ENCODE measurements at regions not wholly inside any gene's neighbourhood (a gene's known extent, or its start where the extent isn't known, plus 50 kb on each side); places are given as distances from the start of the nearest gene placed in this dataset.

DNA sequence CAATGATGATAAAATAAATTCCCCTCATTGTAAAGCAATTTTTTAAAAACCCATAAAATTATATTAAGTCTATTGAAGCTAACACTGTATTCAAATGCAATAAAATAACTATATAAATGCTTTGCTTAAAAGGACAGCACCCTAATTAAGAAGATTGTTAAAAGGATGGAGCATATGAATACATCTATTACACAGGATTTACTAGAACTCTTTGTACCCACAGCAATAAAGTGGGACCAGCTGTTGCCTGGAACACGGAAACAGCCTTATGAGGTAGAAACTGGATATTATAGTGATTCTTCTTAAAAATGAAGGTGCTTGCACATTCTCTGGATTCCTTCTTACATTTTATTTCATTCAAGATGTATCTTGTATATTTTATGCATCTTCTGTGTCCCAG is 298.7 kb upstream of the KLF3 start:
- ChIA-PET POLR2A (no interaction called here), CTCF (no interaction called here), RAD21 (ENCODE audit: low non-redundant PET in 1 of 2, low total read pairs in 2 of 2, uncharacterized antibody in 2 of 2, unreplicated experiment in 2 of 2) (no interaction called here)
- Histone ChIP-seq H3K4me3 (replicated peaks in 1 of 2; ENCODE audit: low read depth in 1 of 2, low read length in 2 of 2) (no peak overlapping the region), H3K27ac (ENCODE audit: low read depth, low read length) (no peak overlapping the region), H3K27me3 (ENCODE audit: insufficient read depth, low read length) (no peaks in the 10 kb centered on the region), H2AFZ (ENCODE audit: low read depth, low read length, poor library complexity, severe bottlenecking) (no peak overlapping the region), H3K4me1 (ENCODE audit: control insufficient read depth in 1 of 2, insufficient read depth in 2 of 2, low read length in 2 of 2) (no peaks in the 10 kb centered on the region), H4K20me1 (ENCODE audit: insufficient read depth) (no peaks in the 10 kb centered on the region), H3K4me2 (ENCODE audit: low read length) (no peak overlapping the region), H3K9ac (ENCODE audit: low read length) (no peak overlapping the region), H3K9me2 (ENCODE audit: insufficient read depth) (no peaks in the 10 kb centered on the region), H3K79me2 (ENCODE audit: insufficient read depth, low read length) (no peaks in the 10 kb centered on the region), H3K36me3 (ENCODE audit: control insufficient read depth in 1 of 2, insufficient read depth in 2 of 2, low read length in 2 of 2) (no peaks in the 10 kb centered on the region), H3K9me3 (ENCODE audit: control insufficient read depth in 1 of 2, insufficient read depth in 1 of 2, low read depth in 1 of 2, low read length in 2 of 2) (no peaks in the 10 kb centered on the region)
- intact Hi-C loops (cut with micrococcal nuclease): no loop called here
- DNase-seq (ENCODE audit: low read depth, low spot score): no peak
- no peak for ATAC-seq
- BruUV-seq (replicated peaks): no TSS peak
- TF ChIP-seq EGR1 (IDR thresholded peaks at IDR 0.05; ENCODE audit: low read depth): no peak
- TF ChIP-seq ZFX (IDR thresholded peaks at IDR 0.05): no peak
- no peak for TF ChIP-seq EZH2phosphoT487 (IDR thresholded peaks at IDR 0.05; ENCODE audit: borderline replicate concordance)
- no peak for TF ChIP-seq YY1 (IDR thresholded peaks at IDR 0.05; ENCODE audit: extremely low read depth, insufficient replicate concordance, low read depth, low read length)
- TF ChIP-seq CEBPB (IDR thresholded peaks at IDR 0.05; ENCODE audit: low read depth): no peak
- no peak for TF ChIP-seq SP1 (IDR thresholded peaks at IDR 0.05; ENCODE audit: low read depth)
- TF ChIP-seq ELF1 (IDR thresholded peaks at IDR 0.05; ENCODE audit: borderline replicate concordance, low read depth): no peak
- TF ChIP-seq, protein P1, sequence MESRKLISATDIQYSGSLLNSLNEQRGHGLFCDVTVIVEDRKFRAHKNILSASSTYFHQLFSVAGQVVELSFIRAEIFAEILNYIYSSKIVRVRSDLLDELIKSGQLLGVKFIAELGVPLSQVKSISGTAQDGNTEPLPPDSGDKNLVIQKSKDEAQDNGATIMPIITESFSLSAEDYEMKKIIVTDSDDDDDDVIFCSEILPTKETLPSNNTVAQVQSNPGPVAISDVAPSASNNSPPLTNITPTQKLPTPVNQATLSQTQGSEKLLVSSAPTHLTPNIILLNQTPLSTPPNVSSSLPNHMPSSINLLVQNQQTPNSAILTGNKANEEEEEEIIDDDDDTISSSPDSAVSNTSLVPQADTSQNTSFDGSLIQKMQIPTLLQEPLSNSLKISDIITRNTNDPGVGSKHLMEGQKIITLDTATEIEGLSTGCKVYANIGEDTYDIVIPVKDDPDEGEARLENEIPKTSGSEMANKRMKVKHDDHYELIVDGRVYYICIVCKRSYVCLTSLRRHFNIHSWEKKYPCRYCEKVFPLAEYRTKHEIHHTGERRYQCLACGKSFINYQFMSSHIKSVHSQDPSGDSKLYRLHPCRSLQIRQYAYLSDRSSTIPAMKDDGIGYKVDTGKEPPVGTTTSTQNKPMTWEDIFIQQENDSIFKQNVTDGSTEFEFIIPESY (IDR thresholded peaks at IDR 0.05; ENCODE audit: extremely low read depth, insufficient replicate concordance, low read length): no peak
- TF ChIP-seq, protein P2, sequence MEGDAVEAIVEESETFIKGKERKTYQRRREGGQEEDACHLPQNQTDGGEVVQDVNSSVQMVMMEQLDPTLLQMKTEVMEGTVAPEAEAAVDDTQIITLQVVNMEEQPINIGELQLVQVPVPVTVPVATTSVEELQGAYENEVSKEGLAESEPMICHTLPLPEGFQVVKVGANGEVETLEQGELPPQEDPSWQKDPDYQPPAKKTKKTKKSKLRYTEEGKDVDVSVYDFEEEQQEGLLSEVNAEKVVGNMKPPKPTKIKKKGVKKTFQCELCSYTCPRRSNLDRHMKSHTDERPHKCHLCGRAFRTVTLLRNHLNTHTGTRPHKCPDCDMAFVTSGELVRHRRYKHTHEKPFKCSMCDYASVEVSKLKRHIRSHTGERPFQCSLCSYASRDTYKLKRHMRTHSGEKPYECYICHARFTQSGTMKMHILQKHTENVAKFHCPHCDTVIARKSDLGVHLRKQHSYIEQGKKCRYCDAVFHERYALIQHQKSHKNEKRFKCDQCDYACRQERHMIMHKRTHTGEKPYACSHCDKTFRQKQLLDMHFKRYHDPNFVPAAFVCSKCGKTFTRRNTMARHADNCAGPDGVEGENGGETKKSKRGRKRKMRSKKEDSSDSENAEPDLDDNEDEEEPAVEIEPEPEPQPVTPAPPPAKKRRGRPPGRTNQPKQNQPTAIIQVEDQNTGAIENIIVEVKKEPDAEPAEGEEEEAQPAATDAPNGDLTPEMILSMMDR (IDR thresholded peaks at IDR 0.05 in 2 of 3, conservative IDR thresholded peaks at IDR 0.05 in 1 of 3; ENCODE audit: borderline replicate concordance in 1 of 3, insufficient read depth in 1 of 3, low read depth in 2 of 3, low read length in 2 of 3): no peak
- TF ChIP-seq JUND (IDR thresholded peaks at IDR 0.05): no peak
- TF ChIP-seq POLR2AphosphoS5 (IDR thresholded peaks at IDR 0.05; ENCODE audit: low read depth, low read length): no peak
- TF ChIP-seq, protein P3, sequence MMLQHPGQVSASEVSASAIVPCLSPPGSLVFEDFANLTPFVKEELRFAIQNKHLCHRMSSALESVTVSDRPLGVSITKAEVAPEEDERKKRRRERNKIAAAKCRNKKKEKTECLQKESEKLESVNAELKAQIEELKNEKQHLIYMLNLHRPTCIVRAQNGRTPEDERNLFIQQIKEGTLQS (IDR thresholded peaks at IDR 0.05): no peak
- no peak for TF ChIP-seq RAD21 (IDR thresholded peaks at IDR 0.05; ENCODE audit: low read depth)
- no peak for TF ChIP-seq TCF7L2 (IDR thresholded peaks at IDR 0.05; ENCODE audit: borderline replicate concordance, extremely low read depth, insufficient read depth, insufficient read length)
- no peak for TF ChIP-seq EZH2 (IDR thresholded peaks at IDR 0.05)
- no peak for TF ChIP-seq SIN3A (IDR thresholded peaks at IDR 0.05; ENCODE audit: low read depth)
- TF ChIP-seq ZNF274 (IDR thresholded peaks at IDR 0.05; ENCODE audit: low read depth, low read length): no peak
- TF ChIP-seq CBX3 (IDR thresholded peaks at IDR 0.05; ENCODE audit: low read depth): no peak
- TF ChIP-seq POLR2A (IDR thresholded peaks at IDR 0.05; ENCODE audit: borderline replicate concordance, extremely low read depth, insufficient read depth, insufficient read length): no peak
- no peak for TF ChIP-seq FOSL1 (IDR thresholded peaks at IDR 0.05; ENCODE audit: low read depth)
